GM23338 (cell line): ENCODE measurements at regions not wholly inside any gene's neighbourhood (a gene's known extent, or its start where the extent isn't known, plus 50 kb on each side); places are given as distances from the start of the nearest gene placed in this dataset.
"Not testable (repeated sequence)": the region's sequence is repeated elsewhere in the genome, so short reads cannot be mapped to it uniquely, and the experiment has no call there.

Source experiments
- ATAC-seq: fragments of 200-7000 bp; cut with Tn5 transposase; 3 replicates; pipeline ENCODE4 v1.9.1; 2020
- DNase-seq: peaks from one replicate; pipeline ENCODE4 v3.0.0-alpha.2; 2015; ENCODE audit warnings: low spot score
- H2AFZ ChIP-seq: fragments of 200-600 bp; sonication (generic); 2 replicates; pipeline ENCODE4 v1.8.0; 2016; ENCODE audit warnings: antibody characterized with exemption, mild to moderate bottlenecking, moderate library complexity
- H3F3A ChIP-seq: fragments of 200-600 bp; sonication (generic); replicated peaks from 2 replicates; pipeline ENCODE4 v1.8.0; 2017; ENCODE audit warnings: antibody characterized with exemption, mixed run types, low read depth
- H3K27ac ChIP-seq: fragments of 200-600 bp; sonication (generic); 2 replicates; pipeline ENCODE4 v1.6.1; 2016; ENCODE audit warnings: low read depth
- H3K27me3 ChIP-seq: fragments of 200-600 bp; sonication (generic); 2 replicates; pipeline ENCODE4 v1.8.0; 2016; ENCODE audit warnings: mild to moderate bottlenecking, mixed run types, moderate library complexity; ENCODE audit not compliant: insufficient read depth
- H3K36me3 ChIP-seq: fragments of 200-600 bp; sonication (generic); 2 replicates; pipeline ENCODE4 v1.8.0; 2016; ENCODE audit warnings: mild to moderate bottlenecking; ENCODE audit not compliant: insufficient read depth
- H3K4me1 ChIP-seq: fragments of 200-600 bp; sonication (generic); 2 replicates; pipeline ENCODE4 v1.8.0; 2016; ENCODE audit warnings: mild to moderate bottlenecking, moderate library complexity; ENCODE audit not compliant: insufficient read depth
- H3K4me2 ChIP-seq: fragments of 200-600 bp; sonication (generic); 2 replicates; pipeline ENCODE4 v1.7.1; 2017; ENCODE audit warnings: mixed run types
- H3K4me3 ChIP-seq: fragments of 200-600 bp; sonication (generic); 2 replicates; pipeline ENCODE4 v1.6.1; 2016; ENCODE audit warnings: mixed run types
- H3K79me2 ChIP-seq: fragments of 200-600 bp; sonication (generic); replicated peaks from 2 replicates; pipeline ENCODE4 v1.8.0; 2017; ENCODE audit warnings: mild to moderate bottlenecking; ENCODE audit not compliant: insufficient read depth
- H3K9me2 ChIP-seq: fragments of 200-600 bp; sonication (generic); 2 replicates; pipeline ENCODE4 v1.8.0; 2017; ENCODE audit not compliant: insufficient read depth
- H4K20me1 ChIP-seq: fragments of 200-600 bp; sonication (generic); replicated peaks from 2 replicates; pipeline ENCODE4 v1.8.0; 2017; ENCODE audit warnings: mild to moderate bottlenecking; ENCODE audit not compliant: insufficient read depth
- H3K27ac Mint-ChIP-seq: 2 replicates; pipeline ENCODE4 v1.8.0; 2020; ENCODE audit warnings: inconsistent platforms, mild to moderate bottlenecking, moderate library complexity, mixed read lengths
- H3K27me3 Mint-ChIP-seq: 3 replicates; pipeline ENCODE4 v1.8.0; 2022; ENCODE audit warnings: low read depth, mild to moderate bottlenecking, moderate library complexity, mixed read lengths, inconsistent platforms; ENCODE audit not compliant: insufficient read depth, poor library complexity
- H3K36me3 Mint-ChIP-seq: 3 replicates; pipeline ENCODE4 v1.8.0; 2021; ENCODE audit warnings: low read depth, mild to moderate bottlenecking, inconsistent platforms, moderate library complexity, mixed read lengths
- H3K4me1 Mint-ChIP-seq: 3 replicates; pipeline ENCODE4 v1.8.0; 2020; ENCODE audit warnings: mild to moderate bottlenecking, inconsistent platforms, mixed read lengths
- H3K4me3 Mint-ChIP-seq: 3 replicates; pipeline ENCODE4 v1.8.0; 2021; ENCODE audit warnings: moderate library complexity, mild to moderate bottlenecking, inconsistent platforms, mixed read lengths
- H3K9me3 Mint-ChIP-seq: 3 replicates; pipeline ENCODE4 v1.8.0; 2020; ENCODE audit warnings: moderate library complexity, mild to moderate bottlenecking, inconsistent platforms, mixed read lengths

GRCh38 chr9:38945929-38946570 is 226.1 kb upstream of the FAM240B start:
- not testable (repeated sequence) for H2AFZ ChIP-seq, H3K9me3 Mint-ChIP-seq, H3K9me2 ChIP-seq, H3K79me2 ChIP-seq, H3K27me3 Mint-ChIP-seq, H3K4me3 Mint-ChIP-seq, H3K27ac Mint-ChIP-seq, H3K27ac ChIP-seq, H4K20me1 ChIP-seq, H3K36me3 ChIP-seq, H3K4me2 ChIP-seq, H3K36me3 Mint-ChIP-seq, H3K4me1 ChIP-seq, DNase-seq, H3F3A ChIP-seq, H3K4me3 ChIP-seq, H3K4me1 Mint-ChIP-seq, H3K27me3 ChIP-seq
- ATAC-seq, result peak; percentile 93

DNA sequence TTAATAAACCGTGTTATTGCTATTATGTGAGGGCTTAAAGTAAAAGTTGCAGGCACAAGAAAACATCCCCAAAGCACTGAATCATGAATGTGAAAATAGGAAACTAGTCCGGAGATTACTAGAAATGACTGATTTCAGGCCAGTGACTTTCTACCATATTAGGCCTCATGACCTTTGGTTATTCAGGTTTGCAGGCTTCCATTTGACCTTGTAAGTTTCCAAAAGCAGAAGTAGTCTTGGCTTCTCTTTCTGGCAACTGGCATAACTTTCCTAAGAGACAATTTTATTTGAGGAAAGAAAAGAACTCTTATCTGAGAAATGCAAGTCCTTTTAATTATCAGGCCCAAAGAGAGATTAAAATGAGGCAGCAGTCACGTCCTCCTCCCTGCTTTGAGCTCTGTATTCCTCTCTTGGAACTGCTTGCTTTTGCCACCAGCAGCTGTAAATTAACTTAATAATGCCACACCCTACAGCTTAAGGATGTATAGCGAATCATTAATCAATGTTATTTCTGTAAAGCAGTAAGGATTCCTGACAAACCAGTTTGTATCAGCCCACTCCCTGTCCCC is 225.0 kb upstream of the FAM240B start:
- not testable (repeated sequence) for ATAC-seq, H3K4me1 ChIP-seq

GRCh38 chr9:38940501-38940900 is 220.6 kb upstream of the FAM240B start:
- H3K27ac Mint-ChIP-seq, H3K79me2 ChIP-seq: not testable (repeated sequence)

More for the DNA sequence above, 225.0 kb upstream of the FAM240B start:
- not testable (repeated sequence) for H3K27me3 Mint-ChIP-seq, H4K20me1 ChIP-seq, H2AFZ ChIP-seq, DNase-seq, H3K4me1 Mint-ChIP-seq, H3K4me3 Mint-ChIP-seq, H3K36me3 ChIP-seq, H3K27me3 ChIP-seq, H3K27ac ChIP-seq, H3K36me3 Mint-ChIP-seq, H3K4me3 ChIP-seq, H3K4me2 ChIP-seq, H3K27ac Mint-ChIP-seq, H3K79me2 ChIP-seq, H3K9me2 ChIP-seq, H3K9me3 Mint-ChIP-seq, H3F3A ChIP-seq

GRCh38 chr9:38938637-38939036 is 218.7 kb upstream of the FAM240B start:
- H3K4me2 ChIP-seq, H3K27ac Mint-ChIP-seq, H3F3A ChIP-seq, H3K27ac ChIP-seq, H3K4me1 Mint-ChIP-seq, H3K27me3 Mint-ChIP-seq, H3K4me3 Mint-ChIP-seq, H3K27me3 ChIP-seq, DNase-seq, H3K36me3 Mint-ChIP-seq, H3K79me2 ChIP-seq, H3K9me3 Mint-ChIP-seq, H4K20me1 ChIP-seq, H3K36me3 ChIP-seq, ATAC-seq, H3K9me2 ChIP-seq, H3K4me3 ChIP-seq, H2AFZ ChIP-seq, H3K4me1 ChIP-seq: not testable (repeated sequence)

More at GRCh38 chr9:38940501-38940900, 220.6 kb upstream of the FAM240B start:
- not testable (repeated sequence) for H4K20me1 ChIP-seq, H3K27me3 ChIP-seq, H3K4me1 ChIP-seq, H3K36me3 Mint-ChIP-seq, H3K9me3 Mint-ChIP-seq, H3K4me3 Mint-ChIP-seq, H3F3A ChIP-seq, H3K36me3 ChIP-seq, H3K4me3 ChIP-seq, H3K4me2 ChIP-seq, ATAC-seq, H3K4me1 Mint-ChIP-seq, H2AFZ ChIP-seq, DNase-seq, H3K27ac ChIP-seq, H3K9me2 ChIP-seq, H3K27me3 Mint-ChIP-seq

GRCh38 chr9:38927970-38928369 is 208.0 kb upstream of the FAM240B start:
- H3K4me1 Mint-ChIP-seq, H3K27me3 ChIP-seq, H3K36me3 ChIP-seq, H3K4me3 Mint-ChIP-seq, H3K9me2 ChIP-seq, H3K27ac Mint-ChIP-seq, H4K20me1 ChIP-seq, H2AFZ ChIP-seq, H3K9me3 Mint-ChIP-seq, H3K36me3 Mint-ChIP-seq, DNase-seq, H3K4me2 ChIP-seq, ATAC-seq, H3K4me1 ChIP-seq, H3K27ac ChIP-seq, H3F3A ChIP-seq, H3K27me3 Mint-ChIP-seq, H3K4me3 ChIP-seq, H3K79me2 ChIP-seq: not testable (repeated sequence)

DNA sequence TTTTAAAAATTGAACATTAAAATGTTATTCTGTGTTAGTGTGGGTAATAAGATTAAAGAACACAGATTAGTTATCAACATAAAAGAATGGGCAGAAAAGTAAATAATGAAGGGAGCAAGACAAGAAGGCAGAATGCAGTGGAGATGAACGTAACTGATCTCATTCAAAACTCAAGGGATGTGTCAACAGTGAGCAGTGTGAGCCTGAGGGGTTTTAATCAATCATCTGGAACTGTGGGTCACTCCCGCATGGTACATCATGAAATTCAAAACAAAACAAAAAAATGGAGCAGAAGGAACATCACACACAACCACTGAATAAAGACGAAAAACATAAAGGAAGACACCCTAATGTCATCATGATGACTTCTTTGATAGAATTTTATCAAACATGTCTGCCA is 206.6 kb upstream of the FAM240B start:
- H2AFZ ChIP-seq, H3K4me2 ChIP-seq, H4K20me1 ChIP-seq, H3K27me3 Mint-ChIP-seq, H3K4me3 ChIP-seq, H3F3A ChIP-seq, H3K27me3 ChIP-seq, H3K27ac ChIP-seq, DNase-seq, H3K9me2 ChIP-seq, H3K4me1 ChIP-seq, H3K27ac Mint-ChIP-seq, H3K9me3 Mint-ChIP-seq, H3K4me1 Mint-ChIP-seq, H3K36me3 ChIP-seq, ATAC-seq, H3K4me3 Mint-ChIP-seq, H3K36me3 Mint-ChIP-seq, H3K79me2 ChIP-seq: not testable (repeated sequence)

GRCh38 chr9:38921253-38921652 is 201.3 kb upstream of the FAM240B start:
- not testable (repeated sequence) for DNase-seq, H3K27me3 Mint-ChIP-seq, H3K9me3 Mint-ChIP-seq, H3K4me2 ChIP-seq, H3K4me3 Mint-ChIP-seq, H2AFZ ChIP-seq, ATAC-seq, H3K4me3 ChIP-seq, H3K9me2 ChIP-seq, H3K27ac ChIP-seq, H3F3A ChIP-seq, H3K79me2 ChIP-seq, H3K36me3 Mint-ChIP-seq, H3K36me3 ChIP-seq, H3K4me1 Mint-ChIP-seq, H4K20me1 ChIP-seq, H3K27ac Mint-ChIP-seq, H3K4me1 ChIP-seq, H3K27me3 ChIP-seq
